CD4-positive, alpha-beta memory T cell (primary cell): ENCODE measurements at regions not wholly inside any gene's neighbourhood (a gene's known extent, or its start where the extent isn't known, plus 50 kb on each side); places are given as distances from the start of the nearest gene placed in this dataset.

Source experiments
- CTCF ChIA-PET: fragments of 350-600 bp; sonication (Branson Sonifier 250); formaldehyde crosslinking; loops from one replicate; lab custom pipeline; 2021; ENCODE audit warnings: inconsistent platforms; ENCODE audit not compliant: partially characterized antibody; lab: Charles Lee
- POLR2A ChIA-PET: fragments of 350-600 bp; sonication (Branson Sonifier 250); formaldehyde crosslinking; loops from one replicate; lab custom pipeline; 2021; ENCODE audit not compliant: partially characterized antibody; lab: Charles Lee
- DNase-seq, 5 donors: peaks; one replicate each; pipeline versions ENCODE4 v3.0.0 to v3.0.0-alpha.2; 2020 to 2022; ENCODE audit warnings: mixed read lengths in 1 of 5
- H3K27ac ChIP-seq: one replicate; pipeline ENCODE4 v1.7.0; 2013; ENCODE audit warnings: low read depth, low read length
- H3K27me3 ChIP-seq: 2 replicates; pipeline ENCODE4 v1.7.0; 2013; ENCODE audit warnings: mild to moderate bottlenecking, low read length, moderate library complexity; ENCODE audit not compliant: insufficient read depth
- H3K36me3 ChIP-seq: 2 replicates; pipeline ENCODE4 v1.7.0; 2013; ENCODE audit warnings: mild to moderate bottlenecking, low read length, moderate library complexity; ENCODE audit not compliant: insufficient read depth
- H3K4me1 ChIP-seq: 2 replicates; pipeline ENCODE4 v1.7.0; 2013; ENCODE audit warnings: mild to moderate bottlenecking, low read length, moderate library complexity; ENCODE audit not compliant: insufficient read depth
- H3K4me3 ChIP-seq, 2 donors: one replicate each; pipeline ENCODE4 v1.7.0; 2013; ENCODE audit warnings: low read length in 2 of 2, mild to moderate bottlenecking in 1 of 2
- H3K9me3 ChIP-seq, 2 donors: one replicate each; pipeline ENCODE4 v1.7.0; 2013; ENCODE audit warnings: low read length in 2 of 2, control low read depth in 1 of 2; ENCODE audit not compliant: control insufficient read depth in 1 of 2
- H3K27ac Mint-ChIP-seq, 7 donors: one replicate each; pipeline ENCODE4 v1.8.0; 2020 to 2021; ENCODE audit warnings: mixed read lengths in 7 of 7, mild to moderate bottlenecking in 6 of 7, inconsistent platforms in 3 of 7, moderate library complexity in 3 of 7
- H3K27me3 Mint-ChIP-seq, 2 donors: one replicate each; pipeline ENCODE4 v1.8.0; 2020 to 2021; ENCODE audit warnings: mixed read lengths in 2 of 2
- H3K36me3 Mint-ChIP-seq, 2 donors: one replicate each; pipeline ENCODE4 v1.8.0; 2020 to 2021; ENCODE audit warnings: mixed read lengths in 2 of 2, inconsistent platforms in 1 of 2, mild to moderate bottlenecking in 1 of 2
- H3K4me1 Mint-ChIP-seq, 4 donors: one replicate each; pipeline ENCODE4 v1.8.0; 2020 to 2021; ENCODE audit warnings: mixed read lengths in 4 of 4, mild to moderate bottlenecking in 1 of 4
- H3K4me3 Mint-ChIP-seq, 8 donors: one replicate each; pipeline ENCODE4 v1.8.0; 2020 to 2021; ENCODE audit warnings: mixed read lengths in 8 of 8, mild to moderate bottlenecking in 7 of 8, moderate library complexity in 6 of 8, inconsistent platforms in 3 of 8
- H3K9me3 Mint-ChIP-seq, 8 donors: one replicate each; pipeline ENCODE4 v1.8.0; 2020 to 2021; ENCODE audit warnings: mixed read lengths in 8 of 8, mild to moderate bottlenecking in 5 of 8, inconsistent platforms in 3 of 8, moderate library complexity in 1 of 8
- intact Hi-C: fragments of 100-400 bp; cut with micrococcal nuclease; formaldehyde crosslinking; loops from one replicate; pipeline ENCODE4 v1.15.1; 2023

GRCh38 chr4:166622425-166622977 lies 611.8 kb downstream of the SPOCK3 start:
- H3K36me3 ChIP-seq: no peaks in the 10 kb centered on the region
- H3K27ac ChIP-seq: no peak overlapping the region
- Mint-ChIP-seq H3K27me3 (no peaks in the 10 kb centered on the region), H3K4me1 (no peaks in the 10 kb centered on the region), H3K4me3 (no peak overlapping the region), H3K36me3 (no peaks in the 10 kb centered on the region), H3K9me3 (peaks cover 0 to 8% (median 0%) of the 10 kb centered on the region in 8 donors), H3K27ac (no peak overlapping the region)
- intact Hi-C loops: no loop called here
- H3K4me1 ChIP-seq: no peaks in the 10 kb centered on the region
- no peaks in the 10 kb centered on the region for H3K27me3 ChIP-seq
- DNase-seq: no peak
- no peaks in the 10 kb centered on the region for H3K9me3 ChIP-seq
- ChIA-PET CTCF (no interaction called here), POLR2A (no interaction called here)
- H3K4me3 ChIP-seq: no peak overlapping the region

- DNase-seq: no peak
- intact Hi-C loops: no loop called here
- Histone ChIP-seq H3K9me3 (peaks cover 0 to 6% of the 10 kb centered on the region in 2 donors), H3K4me3 (no peak overlapping the region), H3K4me1 (no peaks in the 10 kb centered on the region), H3K36me3 (no peaks in the 10 kb centered on the region), H3K27me3 (no peaks in the 10 kb centered on the region), H3K27ac (no peak overlapping the region)
- Mint-ChIP-seq H3K9me3 (peaks cover 0 to 7% (median under 1%) of the 10 kb centered on the region in 8 donors), H3K27ac (no peak overlapping the region), H3K4me1 (no peaks in the 10 kb centered on the region), H3K27me3 (no peaks in the 10 kb centered on the region), H3K36me3 (no peaks in the 10 kb centered on the region), H3K4me3 (no peak overlapping the region)
- ChIA-PET CTCF (no interaction called here), POLR2A (no interaction called here)
Observed at GRCh38 chr4:166625018-166625637, 609.2 kb downstream of the SPOCK3 start.

- intact Hi-C loops: no loop called here
- Mint-ChIP-seq H3K36me3 (no peaks in the 10 kb centered on the region), H3K4me3 (no peak overlapping the region), H3K4me1 (no peaks in the 10 kb centered on the region), H3K27me3 (no peaks in the 10 kb centered on the region), H3K9me3 (peaks cover 0 to 5% (median 2%) of the 10 kb centered on the region in 8 donors), H3K27ac (no peak overlapping the region)
- H3K27ac ChIP-seq: no peak overlapping the region
- no peaks in the 10 kb centered on the region for H3K4me1 ChIP-seq
- ChIA-PET CTCF (no interaction called here), POLR2A (no interaction called here)
- H3K27me3 ChIP-seq: no peaks in the 10 kb centered on the region
- H3K36me3 ChIP-seq: no peaks in the 10 kb centered on the region
- DNase-seq: no peak
- no peak overlapping the region for H3K4me3 ChIP-seq
- H3K9me3 ChIP-seq: peaks cover 0 to 6% of the 10 kb centered on the region in 2 donors
Observed at GRCh38 chr4:166628454-166628853, 605.8 kb downstream of the SPOCK3 start.

- no peaks in the 10 kb centered on the region for H3K4me1 Mint-ChIP-seq
- no peaks in the 10 kb centered on the region for H3K36me3 Mint-ChIP-seq
- H3K4me3 ChIP-seq: no peak overlapping the region
- no peaks in the 10 kb centered on the region for H3K4me1 ChIP-seq
- POLR2A ChIA-PET: no interaction called here
- H3K4me3 Mint-ChIP-seq: no peak overlapping the region
- no peaks in the 10 kb centered on the region for H3K27me3 ChIP-seq
- no peaks in the 10 kb centered on the region for H3K36me3 ChIP-seq
- H3K27me3 Mint-ChIP-seq: no peaks in the 10 kb centered on the region
- DNase-seq: no peak
- H3K27ac Mint-ChIP-seq: no peak overlapping the region
- CTCF ChIA-PET: no interaction called here
- intact Hi-C loops: no loop called here
- no peak overlapping the region for H3K27ac ChIP-seq
- H3K9me3 Mint-ChIP-seq: peaks cover 1 to 31% (median 11%) of the 10 kb centered on the region in 8 donors
- H3K9me3 ChIP-seq: no peaks in the 10 kb centered on the region
Observed at GRCh38 chr4:166635367-166635766, 598.9 kb downstream of the SPOCK3 start.

- H3K4me3 ChIP-seq: no peak overlapping the region
- Mint-ChIP-seq H3K4me3 (no peak overlapping the region), H3K27ac (no peak overlapping the region), H3K9me3 (peaks cover 1 to 28% (median 10%) of the 10 kb centered on the region in 8 donors), H3K36me3 (no peaks in the 10 kb centered on the region), H3K27me3 (no peaks in the 10 kb centered on the region), H3K4me1 (no peaks in the 10 kb centered on the region)
- intact Hi-C loops: no loop called here
- no peaks in the 10 kb centered on the region for H3K4me1 ChIP-seq
- no peaks in the 10 kb centered on the region for H3K9me3 ChIP-seq
- H3K27me3 ChIP-seq: no peaks in the 10 kb centered on the region
- no peak overlapping the region for H3K27ac ChIP-seq
- ChIA-PET POLR2A (no interaction called here), CTCF (no interaction called here)
- H3K36me3 ChIP-seq: no peaks in the 10 kb centered on the region
- DNase-seq: no peak
Observed at GRCh38 chr4:166637816-166638215, 596.5 kb downstream of the SPOCK3 start.

- Histone ChIP-seq H3K4me1 (no peaks in the 10 kb centered on the region), H3K4me3 (no peak overlapping the region), H3K9me3 (no peaks in the 10 kb centered on the region), H3K27me3 (no peaks in the 10 kb centered on the region), H3K36me3 (no peaks in the 10 kb centered on the region), H3K27ac (no peak overlapping the region)
- Mint-ChIP-seq H3K27ac (no peak overlapping the region), H3K9me3 (peaks cover 0 to 10% (median 0%) of the 10 kb centered on the region in 8 donors), H3K36me3 (no peaks in the 10 kb centered on the region), H3K4me1 (no peaks in the 10 kb centered on the region), H3K27me3 (no peaks in the 10 kb centered on the region), H3K4me3 (no peak overlapping the region)
- intact Hi-C loops: no loop called here
- DNase-seq: no peak
- ChIA-PET POLR2A (no interaction called here), CTCF (no interaction called here)
Observed at GRCh38 chr4:166655231-166655630, 579.1 kb downstream of the SPOCK3 start.

GRCh38 chr4:166655705-166656104 lies 578.6 kb downstream of the SPOCK3 start:
- H3K4me1 Mint-ChIP-seq: no peaks in the 10 kb centered on the region
- Histone ChIP-seq H3K9me3 (no peaks in the 10 kb centered on the region), H3K4me1 (no peaks in the 10 kb centered on the region), H3K4me3 (no peak overlapping the region), H3K27me3 (no peaks in the 10 kb centered on the region), H3K27ac (no peak overlapping the region), H3K36me3 (no peaks in the 10 kb centered on the region)
- ChIA-PET CTCF (no interaction called here), POLR2A (no interaction called here)
- no peak for DNase-seq
- peaks cover 0 to 12% (median 3%) of the 10 kb centered on the region in 8 donors for H3K9me3 Mint-ChIP-seq
- no peaks in the 10 kb centered on the region for H3K36me3 Mint-ChIP-seq
- no peak overlapping the region for H3K4me3 Mint-ChIP-seq
- no peaks in the 10 kb centered on the region for H3K27me3 Mint-ChIP-seq
- H3K27ac Mint-ChIP-seq: no peak overlapping the region
- intact Hi-C loops: no loop called here
